GM18858 (cell line): ENCODE measurements at regions not wholly inside any gene's neighbourhood (a gene's known extent, or its start where the extent isn't known, plus 50 kb on each side); places are given as distances from the start of the nearest gene placed in this dataset.

Experiments used
- ATAC-seq: cut with Tn5 transposase; IDR thresholded peaks from one replicate; pipeline ENCODE4 v1.9.1; 2021; ENCODE audit not compliant: unreplicated experiment

DNA sequence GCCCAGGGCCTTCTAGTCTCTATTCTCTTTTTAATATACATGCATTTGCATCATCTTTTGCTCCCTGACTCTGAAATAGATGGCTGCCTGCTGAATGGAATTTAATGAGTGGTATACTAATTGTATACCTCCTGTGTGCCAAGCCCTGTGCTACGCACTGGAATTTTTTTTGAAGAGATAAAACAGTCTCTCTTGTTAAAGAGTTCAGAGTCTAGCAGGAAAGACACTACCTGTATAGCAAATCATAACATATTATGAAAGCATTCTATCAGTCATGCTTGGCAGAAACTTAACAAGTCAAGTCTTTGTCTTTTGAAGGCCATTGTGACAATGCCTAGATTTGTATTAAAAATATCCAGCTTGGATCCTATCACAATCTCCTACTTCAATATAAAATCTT lies 63.7 kb upstream of the SESN3 start:
- ATAC-seq = no peak

DNA sequence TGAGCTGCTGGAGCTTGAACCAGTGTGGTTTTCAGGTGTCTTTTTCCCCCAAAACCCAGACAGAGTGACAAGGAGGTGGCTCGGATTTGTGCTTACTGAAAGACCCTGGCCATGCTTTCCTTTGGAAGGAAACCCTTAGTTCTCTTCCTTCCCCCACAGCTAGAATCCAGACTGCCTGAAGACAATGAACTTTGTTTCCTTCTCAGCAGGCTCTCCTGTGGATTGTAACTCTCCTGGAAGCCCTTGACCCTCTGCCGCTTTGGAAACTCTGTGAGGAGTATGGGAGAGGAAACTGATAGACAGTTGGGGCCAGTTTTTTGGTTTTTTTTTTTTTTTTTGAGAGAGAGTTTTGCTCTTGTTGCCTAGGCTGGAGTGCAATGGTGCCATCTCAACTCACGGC lies 62.1 kb upstream of the SESN3 start:
- no peak for ATAC-seq

DNA sequence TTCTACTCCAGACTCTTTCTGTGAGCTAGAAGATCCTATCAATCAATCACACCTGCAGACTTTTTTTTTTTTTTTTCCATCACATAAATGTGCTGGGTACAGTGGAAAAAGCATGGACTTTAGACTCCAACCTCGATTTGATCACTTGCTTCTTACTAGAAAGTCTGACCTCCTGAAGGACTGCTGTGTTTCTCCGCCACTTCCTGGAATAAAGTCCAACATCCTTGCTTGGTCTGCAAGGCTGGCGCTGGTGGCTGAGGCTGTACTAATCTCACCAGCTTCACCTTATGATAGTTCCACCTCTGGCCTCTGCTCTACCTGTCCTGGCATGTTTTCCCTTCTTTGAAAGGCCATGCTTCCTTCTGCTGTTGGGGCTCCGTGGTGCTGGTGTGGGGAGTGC lies 60.9 kb upstream of the SESN3 start:
- no peak for ATAC-seq

DNA sequence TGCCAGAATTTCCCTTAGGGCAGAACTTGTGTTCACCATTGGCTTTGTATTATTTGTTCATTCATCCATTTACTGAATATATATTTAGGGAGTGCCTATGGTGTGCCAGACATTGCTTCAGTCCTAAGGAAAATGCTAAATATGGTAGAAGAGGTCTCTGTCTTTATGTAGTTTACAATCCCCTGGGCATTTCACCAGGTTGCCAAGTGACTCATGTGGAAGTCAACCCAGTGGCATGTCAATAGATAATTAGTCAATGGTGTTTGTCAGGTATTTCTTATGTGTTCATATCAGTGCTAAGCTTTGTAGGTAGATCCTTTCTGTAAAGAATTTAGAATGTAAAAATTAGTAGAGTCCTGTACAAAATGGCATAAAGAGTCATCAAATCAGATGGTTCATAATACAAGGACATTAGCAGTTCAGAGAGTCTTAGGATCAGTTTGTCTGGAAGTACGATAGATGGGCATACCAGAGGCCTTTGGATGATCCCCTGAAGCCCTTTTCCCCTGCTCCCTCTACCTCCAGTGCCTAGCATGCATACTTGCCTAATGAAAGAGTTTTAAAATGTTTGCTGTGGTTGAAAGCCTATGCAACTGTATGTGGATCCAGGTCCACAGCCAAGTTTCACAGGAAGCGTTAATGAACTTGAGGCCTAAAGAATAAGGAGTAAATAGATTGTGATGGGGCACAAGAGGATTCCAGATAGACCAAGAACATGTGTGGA lies 58.5 kb upstream of the SESN3 start:
- no peak for ATAC-seq

DNA sequence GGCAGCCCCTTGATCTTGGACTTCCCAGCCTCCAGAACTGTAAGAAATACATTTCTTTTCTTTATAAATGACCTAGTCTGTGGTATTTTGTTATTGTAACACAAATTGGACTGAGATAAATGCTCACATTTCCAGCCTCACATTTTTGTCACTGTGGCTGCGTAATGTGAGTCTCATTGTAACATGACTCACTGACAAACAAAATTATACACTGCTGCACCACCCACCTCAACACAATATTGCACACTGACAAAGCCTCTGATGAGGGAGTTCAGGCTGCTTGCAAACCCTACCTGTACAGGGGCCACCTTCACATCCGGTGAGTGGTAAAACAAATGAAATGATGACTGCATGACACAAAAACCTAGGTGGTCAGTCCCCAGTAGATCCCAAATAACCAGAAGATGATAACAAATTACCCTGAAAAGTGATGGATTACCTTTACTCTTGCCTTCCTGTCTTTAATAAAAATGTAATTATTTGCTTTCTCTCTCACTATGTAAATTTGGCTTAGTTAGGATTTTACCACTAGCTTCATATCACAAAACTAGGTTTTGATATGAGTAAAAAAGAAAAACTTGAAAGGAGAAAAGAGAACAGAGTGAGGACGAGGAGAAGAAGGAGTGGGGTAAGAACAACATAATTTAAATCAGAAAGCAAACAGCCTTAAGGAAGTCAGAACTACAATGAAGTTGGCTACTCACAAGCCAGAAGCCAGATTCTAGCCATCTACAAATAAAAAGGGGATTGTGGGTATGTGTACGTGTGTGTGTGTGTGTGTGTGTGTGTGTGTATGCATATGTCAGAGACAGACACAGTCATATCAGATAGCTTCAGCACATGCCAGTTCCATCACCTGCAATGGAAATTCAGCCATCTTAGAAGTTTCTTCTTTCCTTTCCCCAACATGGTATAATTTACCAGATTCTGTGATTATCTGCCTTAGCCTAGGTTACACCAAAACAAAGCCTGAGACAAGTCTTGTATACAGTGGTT lies 53.4 kb upstream of the SESN3 start:
- no peak for ATAC-seq

DNA sequence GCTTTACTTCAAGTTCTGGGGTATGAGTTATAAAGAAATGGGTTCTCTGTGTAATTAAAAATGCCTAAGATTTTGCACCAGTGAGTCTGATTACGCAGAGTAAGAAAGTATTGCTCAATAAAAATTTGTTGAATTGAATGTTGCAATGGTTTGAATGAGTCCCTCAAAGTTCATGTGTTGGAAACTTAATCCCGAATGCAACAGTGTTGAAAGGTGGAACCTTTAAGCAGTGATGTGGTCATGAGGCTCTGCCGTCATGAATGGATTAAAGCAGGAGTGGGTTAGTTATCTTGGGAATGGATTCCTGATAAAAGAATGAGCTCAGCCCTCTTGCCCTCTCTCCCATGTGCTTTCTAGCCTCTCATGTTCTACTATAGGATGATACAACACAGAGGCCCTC lies 52.6 kb upstream of the SESN3 start:
- no peak for ATAC-seq

DNA sequence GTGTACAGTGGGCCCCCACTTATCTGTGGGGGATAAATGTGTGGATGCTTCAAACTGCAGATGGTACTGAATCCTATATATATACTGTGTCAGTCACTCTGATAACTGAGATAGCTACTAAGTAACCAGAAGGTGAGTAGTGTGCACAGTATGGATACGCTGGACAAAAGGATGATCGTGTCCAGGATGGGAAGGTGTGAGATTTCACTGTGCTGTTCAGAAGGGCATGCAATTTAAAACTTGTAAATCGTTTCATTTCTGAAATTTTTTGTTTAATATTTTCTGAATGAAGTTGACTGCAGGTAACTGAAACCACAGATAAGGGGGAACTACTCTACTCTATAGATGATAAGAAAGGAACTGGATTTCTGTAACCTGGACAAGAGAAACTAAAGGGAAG lies 52.1 kb upstream of the SESN3 start:
- ATAC-seq = no peak

DNA sequence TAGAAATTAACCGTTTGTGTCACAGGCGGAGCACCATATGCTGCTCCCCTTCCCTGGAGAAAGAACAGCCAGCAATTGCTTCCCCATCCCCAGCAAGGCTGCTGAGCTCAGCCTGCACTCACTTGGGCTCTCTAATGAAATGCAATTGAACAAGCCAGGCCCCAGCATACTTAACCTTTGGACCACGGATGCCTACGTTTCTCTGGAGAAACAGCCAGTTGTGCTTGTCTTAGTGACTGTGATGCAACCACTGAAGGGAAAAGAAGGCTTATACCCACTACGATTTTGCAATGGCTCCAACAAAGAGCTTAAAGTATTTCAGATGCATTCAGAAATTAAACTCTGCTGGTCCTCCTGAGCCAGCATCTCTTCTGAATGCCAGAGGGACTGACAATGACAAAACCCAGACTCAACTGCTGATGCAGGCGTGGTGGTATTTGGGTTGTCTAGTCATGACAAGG lies 51.3 kb upstream of the SESN3 start:
- ATAC-seq = no peak
